HCT116 (cell line): ENCODE measurements at regions not wholly inside any gene's neighbourhood (a gene's known extent, or its start where the extent isn't known, plus 50 kb on each side); places are given as distances from the start of the nearest gene placed in this dataset.

ENCODE experiments used
- ATAC-seq: fragments of 200-7000 bp; cut with Tn5 transposase; 2 replicates; pipeline ENCODE4 v1.9.1; 2020; ENCODE audit warnings: mild to moderate bottlenecking, moderate library complexity
- BruUV-seq: library from RNA; stranded (reverse); fragments of 400-500 nt; replicated peaks from 2 replicates; lab custom pipeline; 2021; lab: Mats Ljungman, UMichigan
- CTCF ChIA-PET: fragments of 300-600 bp; sonication (Branson Sonifier 250); formaldehyde crosslinking; loops from one replicate; lab custom pipeline; 2021; ENCODE audit warnings: antibody characterized with exemption; lab: Charles Lee
- POLR2A ChIA-PET: fragments of 300-600, 350-600 bp; sonication (Branson Sonifier 250); formaldehyde crosslinking; loops from one replicate; lab custom pipeline; 2021; ENCODE audit warnings: antibody characterized with exemption; lab: Charles Lee
- RAD21 ChIA-PET, 2 experiments: fragments of 300-600 bp; sonication (Branson Sonifier 250); formaldehyde crosslinking; loops; one replicate each; lab custom pipeline; 2023; ENCODE audit warnings: low total read pairs in 2 of 2; ENCODE audit not compliant: uncharacterized antibody in 2 of 2, unreplicated experiment in 2 of 2, low non-redundant PET in 1 of 2; lab: Charles Lee
- DNase-seq: peaks from one replicate; pipeline ENCODE4 v3.0.0-alpha.2; 2010; ENCODE audit warnings: low read depth, low spot score
- H2AFZ ChIP-seq: fragments of 200-600 bp; shearing (Covaris generic), sonication (generic); 2 replicates; pipeline ENCODE4 v1.6.1; 2017; ENCODE audit warnings: low read depth, mixed run types, mixed read lengths, antibody characterized with exemption, low read length; ENCODE audit not compliant: poor library complexity, severe bottlenecking
- H3K27ac ChIP-seq: 2 replicates; pipeline ENCODE4 v1.5.1; 2012; ENCODE audit warnings: low read depth, low read length
- H3K27me3 ChIP-seq: fragments of 200-600 bp; sonication (generic); 2 replicates; pipeline ENCODE4 v1.6.1; 2016; ENCODE audit warnings: mixed run types, low read length, mixed read lengths; ENCODE audit not compliant: insufficient read depth
- H3K36me3 ChIP-seq, 2 experiments: fragments of 200-500 bp in 1 of 2; fragments of 200-600 bp in 1 of 2; sonication (Bioruptor generic) in 1 of 2; sonication (generic) in 1 of 2; 2 replicates each; pipeline versions ENCODE4 v1.5.1 to v1.6.1; 2014 to 2016; ENCODE audit warnings: low read length in 2 of 2, inconsistent platforms in 1 of 2, mixed read lengths in 1 of 2, mixed run types in 1 of 2; ENCODE audit not compliant: insufficient read depth in 2 of 2, control insufficient read depth in 1 of 2
- H3K4me1 ChIP-seq, 2 experiments: fragments of 200-600 bp in 1 of 2; sonication (generic) in 1 of 2; 2 replicates each; pipeline versions ENCODE4 v1.5.1 to v1.6.1; 2012 to 2017; ENCODE audit warnings: low read length in 2 of 2, inconsistent platforms in 1 of 2, mild to moderate bottlenecking in 1 of 2, mixed read lengths in 1 of 2, mixed run types in 1 of 2, moderate library complexity in 1 of 2; ENCODE audit not compliant: insufficient read depth in 2 of 2, control insufficient read depth in 1 of 2
- H3K4me2 ChIP-seq: fragments of 200-600 bp; sonication (generic); 2 replicates; pipeline ENCODE4 v1.6.1; 2017; ENCODE audit warnings: mixed run types, low read length, mixed read lengths
- H3K4me3 ChIP-seq, 2 experiments: fragments of 200-600 bp in 1 of 2; sonication (generic) in 1 of 2; replicated peaks in 1 of 2; 2 replicates each; pipeline ENCODE4 v1.5.1; 2011 to 2016; ENCODE audit warnings: low read length in 2 of 2, control low read depth in 1 of 2, low read depth in 1 of 2, mild to moderate bottlenecking in 1 of 2, mixed read lengths in 1 of 2, mixed run types in 1 of 2
- H3K79me2 ChIP-seq: fragments of 200-600 bp; sonication (generic); 2 replicates; pipeline ENCODE4 v1.6.1; 2017; ENCODE audit warnings: mild to moderate bottlenecking, mixed run types, low read length, moderate library complexity, mixed read lengths; ENCODE audit not compliant: insufficient read depth
- H3K9ac ChIP-seq: fragments of 200-600 bp; sonication (generic); 2 replicates; pipeline ENCODE4 v1.6.1; 2016; ENCODE audit warnings: low read length, mixed read lengths
- H3K9me2 ChIP-seq: fragments of 200-600 bp; sonication (generic), shearing (Covaris generic); 2 replicates; pipeline ENCODE4 v1.6.1; 2017; ENCODE audit warnings: mixed run types, mild to moderate bottlenecking, moderate library complexity; ENCODE audit not compliant: insufficient read depth
- H3K9me3 ChIP-seq, 2 experiments: fragments of 200-500 bp in 1 of 2; fragments of 200-600 bp in 1 of 2; sonication (Bioruptor generic) in 1 of 2; sonication (generic) in 1 of 2; 2 replicates each; pipeline ENCODE4 v1.6.1; 2014 to 2017; ENCODE audit warnings: low read length in 2 of 2, mixed read lengths in 2 of 2, inconsistent platforms in 1 of 2, low read depth in 1 of 2, mild to moderate bottlenecking in 1 of 2, mixed run types in 1 of 2, moderate library complexity in 1 of 2; ENCODE audit not compliant: control insufficient read depth in 1 of 2, insufficient read depth in 1 of 2
- H4K20me1 ChIP-seq: fragments of 200-600 bp; sonication (generic), shearing (Covaris generic); 2 replicates; pipeline ENCODE4 v1.6.1; 2017; ENCODE audit warnings: mixed run types, mild to moderate bottlenecking, moderate library complexity; ENCODE audit not compliant: insufficient read depth
- CBX3 ChIP-seq: IDR thresholded peaks from 2 replicates; pipeline ENCODE4 v1.6.1; 2012; ENCODE audit warnings: low read depth
- CTCF ChIP-seq, 3 experiments: fragments of 200-600 bp in 1 of 3; sonication (generic) in 1 of 3; IDR thresholded peaks in 2 of 3; conservative IDR thresholded peaks in 1 of 3; 2 replicates each; pipeline ENCODE4 v1.5.1; 2012 to 2017; ENCODE audit warnings: low read depth in 2 of 3, low read length in 2 of 3, antibody characterized with exemption in 1 of 3, borderline replicate concordance in 1 of 3, control low read depth in 1 of 3, mild to moderate bottlenecking in 1 of 3, mixed read lengths in 1 of 3, mixed run types in 1 of 3, moderate library complexity in 1 of 3; ENCODE audit not compliant: insufficient read depth in 1 of 3
- ELF1 ChIP-seq: IDR thresholded peaks from 2 replicates; pipeline ENCODE4 v1.6.1; 2012; ENCODE audit warnings: low read depth, borderline replicate concordance
- EZH2 ChIP-seq: fragments of 200-600 bp; sonication (generic); IDR thresholded peaks from 2 replicates; pipeline ENCODE4 v1.6.1; 2017; ENCODE audit warnings: antibody characterized with exemption, mixed run types
- EZH2phosphoT487 ChIP-seq: fragments of 200-600 bp; IDR thresholded peaks from 2 replicates; pipeline ENCODE4 v1.6.1; 2018; ENCODE audit warnings: antibody characterized with exemption, borderline replicate concordance
- FOSL1 ChIP-seq: IDR thresholded peaks from 2 replicates; pipeline ENCODE4 v1.6.1; 2012; ENCODE audit warnings: low read depth
- JUND ChIP-seq: IDR thresholded peaks from 2 replicates; pipeline ENCODE4 v1.6.1; 2012
- POLR2A ChIP-seq: IDR thresholded peaks from 2 replicates; pipeline ENCODE4 v1.7.0; 2011; ENCODE audit warnings: borderline replicate concordance; ENCODE audit not compliant: insufficient read depth, insufficient read length; ENCODE audit errors: extremely low read depth
- POLR2AphosphoS5 ChIP-seq: IDR thresholded peaks from 2 replicates; pipeline ENCODE4 v1.6.1; 2011; ENCODE audit warnings: mild to moderate bottlenecking, low read depth, low read length, moderate library complexity
- RAD21 ChIP-seq: IDR thresholded peaks from 2 replicates; pipeline ENCODE4 v1.6.1; 2012; ENCODE audit warnings: low read depth, mild to moderate bottlenecking
- REST ChIP-seq: IDR thresholded peaks from 2 replicates; pipeline ENCODE4 v1.6.1; 2012; ENCODE audit warnings: low read depth
- SIN3A ChIP-seq: IDR thresholded peaks from 2 replicates; pipeline ENCODE4 v1.6.1; 2012; ENCODE audit warnings: low read depth
- SP1 ChIP-seq: IDR thresholded peaks from 2 replicates; pipeline ENCODE4 v1.6.1; 2012; ENCODE audit warnings: low read depth
- SRF ChIP-seq: IDR thresholded peaks from 2 replicates; pipeline ENCODE4 v1.6.1; 2012; ENCODE audit warnings: low read depth
- TCF7L2 ChIP-seq: IDR thresholded peaks from 2 replicates; pipeline ENCODE4 v1.7.0; 2011; ENCODE audit warnings: borderline replicate concordance, inconsistent platforms; ENCODE audit not compliant: insufficient read depth, insufficient read length; ENCODE audit errors: extremely low read depth
- YY1 ChIP-seq: IDR thresholded peaks from 2 replicates; pipeline ENCODE4 v1.6.1; 2011; ENCODE audit warnings: low read length, low read depth, moderate library complexity, mild to moderate bottlenecking; ENCODE audit not compliant: insufficient replicate concordance; ENCODE audit errors: extremely low read depth
- ZBTB33 ChIP-seq: IDR thresholded peaks from 2 replicates; pipeline ENCODE4 v1.6.1; 2011; ENCODE audit warnings: mild to moderate bottlenecking, low read length, moderate library complexity; ENCODE audit not compliant: insufficient replicate concordance; ENCODE audit errors: extremely low read depth
- ZFX ChIP-seq: fragments of 450-650 bp; IDR thresholded peaks from 2 replicates; pipeline ENCODE4 v1.6.1; 2017
- ZNF274 ChIP-seq: fragments of 200-500 bp; sonication (Bioruptor generic); IDR thresholded peaks from 2 replicates; pipeline ENCODE4 v1.6.1; 2014; ENCODE audit warnings: mild to moderate bottlenecking, low read depth, low read length, inconsistent platforms
- intact Hi-C: fragments of 100-400 bp; cut with micrococcal nuclease; formaldehyde crosslinking; loops from 2 replicates; pipeline ENCODE4 v1.10.0; 2022

GRCh38 chr14:42513837-42514236 is 907.2 kb downstream of the LRFN5 start:
- POLR2A ChIA-PET = no interaction called here
- H4K20me1 ChIP-seq = no peaks in the 10 kb centered on the region
- DNase-seq (no peak), ATAC-seq (no peak)
- CTCF ChIA-PET = no interaction called here
- H3K9me3 ChIP-seq = 0 out of 4 replicates have a peak, but pooled peaks cover 0 to 3% of the 10 kb centered on the region in 2 experiments
- H3K4me3 ChIP-seq = no peak overlapping the region
- H3K9me2 ChIP-seq = no peaks in the 10 kb centered on the region
- no peaks in the 10 kb centered on the region for H3K4me1 ChIP-seq
- no TSS peak for BruUV-seq
- H3K79me2 ChIP-seq = no peaks in the 10 kb centered on the region
- no peaks in the 10 kb centered on the region for H3K36me3 ChIP-seq
- no peak overlapping the region for H3K4me2 ChIP-seq
- H2AFZ ChIP-seq = no peak overlapping the region
- no peak overlapping the region for H3K27ac ChIP-seq
- intact Hi-C loops = no loop called here
- H3K27me3 ChIP-seq = no peaks in the 10 kb centered on the region
- no peak for TF ChIP-seq EZH2phosphoT487
- no peak for TF ChIP-seq CTCF (IDR thresholded peaks at IDR 0.05 in 2 of 3, conservative IDR thresholded peaks at IDR 0.05 in 1 of 3; ENCODE audit: borderline replicate concordance in 1 of 3, insufficient read depth in 1 of 3, low read depth in 2 of 3, low read length in 2 of 3)
- TF ChIP-seq SP1 = no peak
- TF ChIP-seq ELF1 = no peak
- TF ChIP-seq JUND = no peak
- no peak for TF ChIP-seq EZH2
- TF ChIP-seq TCF7L2 = no peak
- TF ChIP-seq SIN3A = no peak
- TF ChIP-seq ZNF274 = no peak
- TF ChIP-seq REST = no peak
- no peak for TF ChIP-seq CBX3
- TF ChIP-seq ZBTB33 = no peak
- TF ChIP-seq YY1 = no peak
- TF ChIP-seq SRF = no peak
- no peak for TF ChIP-seq ZFX
- TF ChIP-seq RAD21 = no peak
- TF ChIP-seq FOSL1 = no peak
- TF ChIP-seq POLR2AphosphoS5 = no peak
- TF ChIP-seq POLR2A = no peak
- H3K9ac ChIP-seq = no peak overlapping the region
- RAD21 ChIA-PET = no interaction called here
